Anterior cingulate cortex (tissue), 58 donors: ENCODE measurements at regions not wholly inside any gene's neighbourhood (a gene's known extent, or its start where the extent isn't known, plus 50 kb on each side); places are given as distances from the start of the nearest gene placed in this dataset.
"Not testable (repeated sequence)": the region's sequence is repeated elsewhere in the genome, so short reads cannot be mapped to it uniquely, and the experiment has no call there.

Source experiments
- DNase-seq, 58 donors: peaks; one replicate each; lab custom pipeline; 2025; lab: John Stamatoyannopoulos, UW

- DNase-seq, result no peak
Observed at GRCh38 chr4:75195111-75195510, 262.2 kb downstream of the PARM1 start.

- no peak for DNase-seq
Observed at GRCh38 chr4:75194180-75194579, 261.3 kb downstream of the PARM1 start.

- DNase-seq, result not testable (repeated sequence)
Observed at GRCh38 chr4:75192182-75192581, 259.3 kb downstream of the PARM1 start.

- peak in 14 of 58 donors; percentile 0 to 42 (median 4) for DNase-seq
Observed at GRCh38 chr4:75189711-75190335, 256.9 kb downstream of the PARM1 start.

GRCh38 chr4:75180790-75181776, 248.2 kb downstream of the PARM1 start:
- DNase-seq, result no peak

GRCh38 chr4:75180217-75180616, 247.3 kb downstream of the PARM1 start:
- no peak for DNase-seq

- no peak for DNase-seq
Observed at GRCh38 chr4:75179510-75179909, 246.6 kb downstream of the PARM1 start.

GRCh38 chr4:75172551-75172950, 239.6 kb downstream of the PARM1 start:
- DNase-seq, result no peak

- DNase-seq, result no peak
Observed at GRCh38 chr4:75169427-75169826, 236.5 kb downstream of the PARM1 start.

GRCh38 chr4:75169020-75169419, 236.1 kb downstream of the PARM1 start:
- no peak for DNase-seq

- DNase-seq, result no peak
Observed at GRCh38 chr4:75168548-75168947, 235.6 kb downstream of the PARM1 start.

GRCh38 chr4:75165100-75165499, 232.2 kb downstream of the PARM1 start:
- DNase-seq, result not testable (repeated sequence)

GRCh38 chr4:75158451-75158850, 225.5 kb downstream of the PARM1 start:
- DNase-seq, result no peak

- no peak for DNase-seq
Observed at GRCh38 chr4:75154994-75155393, 222.1 kb downstream of the PARM1 start.

- no peak for DNase-seq
Observed at GRCh38 chr4:75146223-75146622, 213.3 kb downstream of the PARM1 start.

GRCh38 chr4:75144475-75144874, 211.6 kb downstream of the PARM1 start:
- no peak for DNase-seq

- no peak for DNase-seq
Observed at GRCh38 chr4:75142850-75143249, 209.9 kb downstream of the PARM1 start.

- no peak for DNase-seq
Observed at GRCh38 chr4:75142382-75142781, 209.5 kb downstream of the PARM1 start.

- no peak for DNase-seq
Observed at GRCh38 chr4:75141162-75141561, 208.2 kb downstream of the PARM1 start.

- no peak for DNase-seq
Observed at GRCh38 chr4:75137302-75137701, 204.4 kb downstream of the PARM1 start.

- no peak for DNase-seq
Observed at GRCh38 chr4:75135068-75135825, 202.3 kb downstream of the PARM1 start.
